ENCODE measurements at regions not wholly inside any gene's neighbourhood (a gene's known extent, or its start where the extent isn't known, plus 50 kb on each side); places are given as distances from the start of the nearest gene placed in this dataset.
A peak's percentile ranks its signal among the peaks of the same experiment; 100 is the strongest.
"Not testable (repeated sequence)": the region's sequence is repeated elsewhere in the genome, so short reads cannot be mapped to it uniquely, and the experiment has no call there.

- H3K27me3 ChIP-seq (ENCODE audit: control insufficient read depth, insufficient read depth, low read length) = no peaks in the 10 kb centered on the region
These were observed 290.0 kb downstream of the KCTD12 start for GRCh38 chr13:76596216-76596615.

GRCh38 chr13:76594435-76594834 lies 291.8 kb downstream of the KCTD12 start:
- Histone ChIP-seq H3K27me3 (ENCODE audit: control insufficient read depth, insufficient read depth, low read length) (no peaks in the 10 kb centered on the region), H3K4me3 (ENCODE audit: insufficient read depth, low read depth, low read length) (no peak overlapping the region), H3K36me3 (replicated peaks; ENCODE audit: control insufficient read depth, insufficient read depth, low read length) (no peaks in the 10 kb centered on the region)
- DNase-seq = no peak

More at GRCh38 chr13:76596216-76596615, 290.0 kb downstream of the KCTD12 start:
- no peak for DNase-seq
- H3K4me3 ChIP-seq (ENCODE audit: insufficient read depth, low read depth, low read length) = no peak overlapping the region
- H3K36me3 ChIP-seq (replicated peaks; ENCODE audit: control insufficient read depth, insufficient read depth, low read length) = no peaks in the 10 kb centered on the region

- H3K36me3 ChIP-seq (replicated peaks; ENCODE audit: control insufficient read depth, insufficient read depth, low read length) = no peaks in the 10 kb centered on the region
- no peak overlapping the region for H3K4me3 ChIP-seq (ENCODE audit: insufficient read depth, low read depth, low read length)
- no peak for DNase-seq
- no peaks in the 10 kb centered on the region for H3K27me3 ChIP-seq (ENCODE audit: control insufficient read depth, insufficient read depth, low read length)
These were observed 299.4 kb downstream of the KCTD12 start for GRCh38 chr13:76586842-76587241.

- H3K4me3 ChIP-seq (ENCODE audit: insufficient read depth, low read depth, low read length) = no peak overlapping the region
- H3K27me3 ChIP-seq (ENCODE audit: control insufficient read depth, insufficient read depth, low read length) = no peaks in the 10 kb centered on the region
- no peak for DNase-seq
- no peaks in the 10 kb centered on the region for H3K36me3 ChIP-seq (replicated peaks; ENCODE audit: control insufficient read depth, insufficient read depth, low read length)
These were observed 306.5 kb downstream of the KCTD12 start for GRCh38 chr13:76579701-76580100.

- not testable (repeated sequence) for H3K4me3 ChIP-seq (ENCODE audit: insufficient read depth, low read depth, low read length); H3K36me3 ChIP-seq (replicated peaks; ENCODE audit: control insufficient read depth, insufficient read depth, low read length); H3K27me3 ChIP-seq (ENCODE audit: control insufficient read depth, insufficient read depth, low read length); DNase-seq
These were observed 310.6 kb downstream of the KCTD12 start for GRCh38 chr13:76575634-76576033.

GRCh38 chr13:76570510-76570971 lies 315.7 kb downstream of the KCTD12 start:
- DNase-seq = peak; percentile 1
- Histone ChIP-seq H3K4me3 (ENCODE audit: insufficient read depth, low read depth, low read length) (no peak overlapping the region), H3K36me3 (replicated peaks; ENCODE audit: control insufficient read depth, insufficient read depth, low read length) (no peaks in the 10 kb centered on the region), H3K27me3 (ENCODE audit: control insufficient read depth, insufficient read depth, low read length) (no peaks in the 10 kb centered on the region)

- no peaks in the 10 kb centered on the region for H3K27me3 ChIP-seq (ENCODE audit: control insufficient read depth, insufficient read depth, low read length)
- DNase-seq = no peak
These were observed 329.6 kb downstream of the KCTD12 start for GRCh38 chr13:76556627-76557026.

GRCh38 chr13:76552807-76553206 lies 333.4 kb downstream of the KCTD12 start:
- Histone ChIP-seq H3K27me3 (ENCODE audit: control insufficient read depth, insufficient read depth, low read length) (no peaks in the 10 kb centered on the region), H3K4me3 (ENCODE audit: insufficient read depth, low read depth, low read length) (no peak overlapping the region), H3K36me3 (replicated peaks; ENCODE audit: control insufficient read depth, insufficient read depth, low read length) (no peaks in the 10 kb centered on the region)
- DNase-seq = no peak

More at GRCh38 chr13:76556627-76557026, 329.6 kb downstream of the KCTD12 start:
- H3K4me3 ChIP-seq (ENCODE audit: insufficient read depth, low read depth, low read length) = no peak overlapping the region
- no peaks in the 10 kb centered on the region for H3K36me3 ChIP-seq (replicated peaks; ENCODE audit: control insufficient read depth, insufficient read depth, low read length)

- Histone ChIP-seq H3K27me3 (ENCODE audit: control insufficient read depth, insufficient read depth, low read length) (no peaks in the 10 kb centered on the region), H3K4me3 (ENCODE audit: insufficient read depth, low read depth, low read length) (no peak overlapping the region), H3K36me3 (replicated peaks; ENCODE audit: control insufficient read depth, insufficient read depth, low read length) (no peaks in the 10 kb centered on the region)
- DNase-seq = no peak
These were observed 334.0 kb downstream of the KCTD12 start for GRCh38 chr13:76552041-76552772.

- H3K36me3 ChIP-seq (replicated peaks; ENCODE audit: control insufficient read depth, insufficient read depth, low read length) = no peaks in the 10 kb centered on the region
- no peak overlapping the region for H3K4me3 ChIP-seq (ENCODE audit: insufficient read depth, low read depth, low read length)
- no peaks in the 10 kb centered on the region for H3K27me3 ChIP-seq (ENCODE audit: control insufficient read depth, insufficient read depth, low read length)
- no peak for DNase-seq
These were observed 344.0 kb downstream of the KCTD12 start for GRCh38 chr13:76542176-76542575.

- H3K4me3 ChIP-seq (ENCODE audit: insufficient read depth, low read depth, low read length) = no peak overlapping the region
- no peak for DNase-seq
- no peaks in the 10 kb centered on the region for H3K36me3 ChIP-seq (replicated peaks; ENCODE audit: control insufficient read depth, insufficient read depth, low read length)
- H3K27me3 ChIP-seq (ENCODE audit: control insufficient read depth, insufficient read depth, low read length) = no peaks in the 10 kb centered on the region
These were observed 348.2 kb downstream of the KCTD12 start for GRCh38 chr13:76538004-76538403.

- no peaks in the 10 kb centered on the region for H3K27me3 ChIP-seq (ENCODE audit: control insufficient read depth, insufficient read depth, low read length)
- DNase-seq = no peak
- no peaks in the 10 kb centered on the region for H3K36me3 ChIP-seq (replicated peaks; ENCODE audit: control insufficient read depth, insufficient read depth, low read length)
- no peak overlapping the region for H3K4me3 ChIP-seq (ENCODE audit: insufficient read depth, low read depth, low read length)
These were observed 353.0 kb downstream of the KCTD12 start for GRCh38 chr13:76533251-76533650.

- DNase-seq = no peak
- Histone ChIP-seq H3K27me3 (ENCODE audit: control insufficient read depth, insufficient read depth, low read length) (no peaks in the 10 kb centered on the region), H3K36me3 (replicated peaks; ENCODE audit: control insufficient read depth, insufficient read depth, low read length) (no peaks in the 10 kb centered on the region), H3K4me3 (ENCODE audit: insufficient read depth, low read depth, low read length) (no peak overlapping the region)
These were observed 359.2 kb downstream of the KCTD12 start for GRCh38 chr13:76527041-76527440.

GRCh38 chr13:76523740-76524340 lies 362.4 kb downstream of the KCTD12 start:
- Histone ChIP-seq H3K4me3 (ENCODE audit: insufficient read depth, low read depth, low read length) (no peak overlapping the region), H3K36me3 (replicated peaks; ENCODE audit: control insufficient read depth, insufficient read depth, low read length) (no peaks in the 10 kb centered on the region), H3K27me3 (ENCODE audit: control insufficient read depth, insufficient read depth, low read length) (no peaks in the 10 kb centered on the region)
- DNase-seq = no peak

GRCh38 chr13:76522083-76522755 lies 364.0 kb downstream of the KCTD12 start:
- no peaks in the 10 kb centered on the region for H3K36me3 ChIP-seq (replicated peaks; ENCODE audit: control insufficient read depth, insufficient read depth, low read length)
- H3K4me3 ChIP-seq (ENCODE audit: insufficient read depth, low read depth, low read length) = no peak overlapping the region
- H3K27me3 ChIP-seq (ENCODE audit: control insufficient read depth, insufficient read depth, low read length) = no peaks in the 10 kb centered on the region
- DNase-seq = no peak
